HCEC 1CT (cell line): ENCODE measurements at regions not wholly inside any gene's neighbourhood (a gene's known extent, or its start where the extent isn't known, plus 50 kb on each side); places are given as distances from the start of the nearest gene placed in this dataset.
A peak's percentile ranks its signal among the peaks of the same experiment; 100 is the strongest.
"Not testable (repeated sequence)": the region's sequence is repeated elsewhere in the genome, so short reads cannot be mapped to it uniquely, and the experiment has no call there.

ENCODE experiments used
- DNase-seq: peaks from one replicate; pipeline ENCODE4 v3.0.0-alpha.2; 2017

DNA sequence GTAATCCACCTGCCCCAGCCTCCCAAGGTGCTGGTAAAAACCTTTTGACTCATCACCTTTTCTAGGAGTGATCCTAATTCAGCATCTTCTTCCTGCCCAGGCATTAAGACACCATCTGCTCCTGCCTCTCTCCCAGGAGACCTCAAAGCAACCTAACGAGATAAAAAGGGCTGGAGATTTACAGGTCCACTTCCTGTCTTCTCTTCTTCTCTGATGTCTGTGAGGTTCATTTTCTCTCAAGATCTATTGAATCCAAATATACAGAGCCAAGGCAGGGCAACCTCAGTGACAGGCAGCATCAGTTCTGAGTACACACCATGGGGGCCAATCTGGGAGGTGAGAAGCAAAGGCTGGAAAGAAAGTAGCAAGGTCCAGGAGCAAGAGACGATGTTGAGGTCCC is 219.4 kb downstream of the SETD4 start:
- DNase-seq = no peak

DNA sequence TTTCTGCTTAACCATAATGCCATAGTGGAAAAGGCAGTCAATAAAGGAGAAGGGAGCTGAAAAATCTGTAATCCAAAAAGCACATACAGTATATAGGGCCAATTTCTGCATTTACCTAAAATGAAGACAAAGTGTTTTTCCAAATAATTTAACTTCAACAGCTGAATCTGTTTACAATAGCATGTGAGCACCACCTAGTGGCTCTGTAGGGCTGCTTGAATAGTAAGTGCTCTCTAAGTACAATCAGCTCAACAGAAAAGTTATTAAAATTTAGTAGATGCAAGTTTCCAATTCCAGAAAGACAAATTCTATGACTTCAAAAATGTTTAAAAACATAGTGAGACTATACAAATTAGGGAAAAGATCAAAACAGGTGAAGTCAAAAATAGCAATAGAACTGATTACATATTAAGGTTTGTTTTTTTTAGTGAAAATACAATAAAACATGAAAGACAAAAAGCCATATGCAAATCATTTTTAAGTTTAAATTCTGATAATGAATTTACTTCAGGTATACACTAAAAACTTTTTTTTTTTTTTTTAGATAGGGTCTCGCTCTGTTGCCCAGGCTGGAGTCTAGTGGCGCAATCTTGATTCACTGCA is 220.0 kb downstream of the SETD4 start:
- peak; percentile 75 for DNase-seq

DNA sequence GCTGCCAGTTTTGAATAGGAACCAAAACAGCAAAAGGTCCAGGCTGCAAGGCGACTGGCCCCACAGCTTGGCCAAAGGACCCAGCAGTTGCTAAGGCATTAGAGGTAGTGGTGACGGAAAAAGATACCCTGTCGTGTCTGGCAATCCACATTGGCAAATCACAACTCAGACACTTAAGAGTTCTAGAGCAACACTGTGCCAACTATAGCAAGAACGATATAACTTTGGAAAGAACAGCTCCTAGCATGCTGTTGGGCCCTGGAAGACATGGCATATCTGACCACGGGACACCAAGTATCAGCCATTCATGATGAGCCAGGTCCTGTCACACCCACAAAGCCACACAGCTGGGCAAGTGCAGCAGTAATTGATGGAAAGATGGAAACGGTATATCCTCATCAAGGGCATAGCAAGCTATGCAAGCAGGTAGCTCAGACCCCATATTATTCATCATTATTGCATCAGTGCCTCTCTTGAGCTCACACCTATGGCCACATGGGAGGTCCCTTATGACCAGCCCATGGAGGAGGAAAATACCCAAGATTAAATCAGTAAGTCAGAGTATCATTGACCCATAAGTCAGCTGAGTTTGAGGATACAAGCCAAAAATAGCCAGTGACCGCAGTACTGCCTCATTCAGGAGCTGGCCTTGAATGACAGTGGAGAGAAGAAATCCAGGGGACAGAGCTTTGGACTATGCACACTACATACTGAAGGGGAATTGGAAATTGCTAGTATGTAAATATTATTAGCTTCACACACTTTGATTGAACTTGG is 221.2 kb downstream of the SETD4 start:
- DNase-seq = no peak

DNA sequence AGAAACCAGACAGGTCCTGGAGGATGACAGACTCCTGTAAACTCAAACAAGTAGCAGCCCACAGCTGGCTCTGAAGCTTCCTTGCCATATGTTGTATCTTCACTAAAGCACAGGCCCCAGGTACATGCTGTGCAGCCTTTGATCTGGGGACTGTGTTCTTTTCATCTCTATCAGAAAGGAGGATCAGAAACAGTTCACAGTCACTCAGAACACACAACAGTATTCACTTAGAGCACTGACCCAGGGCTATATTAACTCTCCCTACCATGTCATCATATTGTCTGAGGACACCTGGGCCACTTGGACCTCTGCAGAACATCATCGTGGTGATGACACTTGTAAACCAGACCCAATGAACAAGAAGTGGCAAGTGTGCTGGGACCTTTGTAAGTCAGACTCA is 222.0 kb downstream of the SETD4 start:
- DNase-seq = no peak

DNA sequence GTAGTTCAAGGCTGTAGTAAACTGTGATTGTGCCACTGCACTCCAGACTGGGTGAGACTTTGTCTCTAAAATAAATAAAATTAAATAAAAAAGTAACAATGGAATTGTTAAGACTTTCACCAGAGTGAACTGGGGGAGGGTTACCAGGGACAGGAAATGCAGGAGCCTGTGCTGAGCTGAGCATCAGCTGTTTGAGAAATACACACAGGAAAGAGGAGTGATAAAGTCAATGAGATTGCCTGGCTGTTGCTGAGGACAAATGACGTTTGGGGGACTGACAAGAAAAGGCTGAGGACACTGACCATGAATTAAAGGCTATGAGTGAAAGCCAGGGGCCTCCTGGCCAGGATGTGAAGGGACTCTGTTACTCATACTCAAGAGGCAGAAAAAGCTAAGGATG is 226.3 kb downstream of the SETD4 start:
- no peak for DNase-seq

DNA sequence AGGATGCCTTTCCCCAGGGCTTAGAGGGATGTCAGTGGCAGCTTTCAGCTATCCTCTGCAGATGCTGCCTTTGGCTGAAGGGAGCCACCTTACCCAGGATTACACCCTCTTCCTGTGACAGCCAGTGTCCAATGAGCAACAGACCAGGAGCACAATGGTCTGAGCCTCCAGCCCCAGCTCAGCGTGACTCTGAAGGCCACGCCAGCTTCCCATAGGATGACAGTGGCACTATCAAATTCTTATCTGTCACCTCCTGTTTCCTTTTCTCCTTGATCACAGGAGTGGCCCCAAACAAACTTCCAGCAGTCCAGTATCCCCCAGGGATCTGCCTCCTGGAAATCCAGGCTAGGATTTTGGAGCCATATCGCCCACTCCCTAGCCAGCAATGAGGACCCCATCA is 226.9 kb downstream of the SETD4 start:
- DNase-seq = no peak

DNA sequence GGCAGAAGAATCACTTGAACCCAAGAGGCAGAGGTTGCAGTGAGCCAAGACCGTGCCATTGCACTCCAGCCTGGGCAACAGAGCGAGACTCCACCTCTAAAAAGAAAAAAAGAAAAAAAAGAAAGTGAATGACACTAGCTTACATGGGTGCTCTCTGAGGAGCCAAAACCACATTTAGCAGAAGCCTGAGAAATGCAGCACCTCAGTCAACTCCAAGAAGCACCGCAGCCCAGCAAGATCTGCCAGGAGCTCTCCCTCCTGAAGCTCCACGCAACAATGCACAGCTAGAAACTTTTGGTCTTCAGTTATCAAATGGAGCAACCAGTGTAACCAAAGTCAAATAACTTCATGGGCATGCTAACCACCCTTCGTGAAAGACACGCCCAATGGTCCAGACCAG is 229.1 kb downstream of the SETD4 start:
- no peak for DNase-seq

DNA sequence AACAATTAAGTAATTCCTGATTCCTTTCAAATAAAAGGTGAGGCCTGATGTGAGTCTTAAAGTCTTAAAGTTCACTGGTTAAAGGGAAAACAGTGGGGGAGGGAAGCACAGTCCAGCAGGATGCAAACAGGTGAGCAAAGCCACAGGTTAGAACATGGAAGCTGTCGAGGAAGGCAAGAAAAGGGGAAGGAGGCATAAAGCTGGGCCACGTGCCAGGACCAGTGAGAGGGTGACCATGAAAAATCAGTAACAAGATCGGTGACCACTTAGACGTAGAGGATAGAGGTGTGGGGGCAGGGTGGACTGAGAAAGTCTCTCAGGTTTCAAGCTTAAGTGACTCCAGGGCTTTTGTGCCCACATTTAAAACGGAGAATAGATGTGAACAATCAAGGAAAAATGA is 231.3 kb downstream of the SETD4 start:
- DNase-seq = no peak

DNA sequence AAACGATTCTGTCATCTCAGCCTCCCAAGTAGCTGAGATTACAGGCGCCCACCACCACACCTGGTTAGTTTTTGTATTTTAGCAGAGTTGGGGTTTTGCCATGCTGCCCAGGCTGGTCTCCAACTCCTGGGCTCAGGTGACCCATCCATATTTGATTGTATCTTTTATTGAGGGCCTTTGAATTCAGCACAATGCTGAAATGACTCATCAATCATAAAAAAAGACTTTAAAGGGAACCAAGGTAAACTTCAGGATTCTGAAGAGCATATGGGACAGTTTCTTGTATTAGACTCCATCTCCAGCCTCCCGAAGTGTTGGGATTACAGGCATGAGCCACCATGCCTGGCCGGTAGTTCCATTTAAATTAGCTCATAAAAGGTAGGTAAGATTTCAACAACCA is 232.2 kb downstream of the SETD4 start:
- DNase-seq = no peak

DNA sequence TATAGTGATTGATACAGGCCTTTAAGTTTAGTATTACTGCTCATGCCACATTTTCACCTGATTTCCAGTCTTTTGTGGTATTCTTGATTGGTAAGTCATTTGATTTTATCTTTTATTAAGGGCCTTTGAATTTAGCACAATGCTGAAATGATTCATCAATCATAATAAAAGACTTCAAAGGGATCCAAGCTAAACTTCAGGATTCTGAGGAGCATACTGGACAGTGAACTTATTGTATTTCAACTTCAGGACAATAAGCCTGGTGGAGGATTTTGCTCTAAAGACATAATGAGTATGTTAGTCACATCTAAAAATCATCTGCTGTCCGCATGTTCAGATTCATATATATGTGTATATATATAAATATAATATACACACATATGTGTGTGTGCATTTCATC is 233.3 kb downstream of the SETD4 start:
- DNase-seq = no peak

DNA sequence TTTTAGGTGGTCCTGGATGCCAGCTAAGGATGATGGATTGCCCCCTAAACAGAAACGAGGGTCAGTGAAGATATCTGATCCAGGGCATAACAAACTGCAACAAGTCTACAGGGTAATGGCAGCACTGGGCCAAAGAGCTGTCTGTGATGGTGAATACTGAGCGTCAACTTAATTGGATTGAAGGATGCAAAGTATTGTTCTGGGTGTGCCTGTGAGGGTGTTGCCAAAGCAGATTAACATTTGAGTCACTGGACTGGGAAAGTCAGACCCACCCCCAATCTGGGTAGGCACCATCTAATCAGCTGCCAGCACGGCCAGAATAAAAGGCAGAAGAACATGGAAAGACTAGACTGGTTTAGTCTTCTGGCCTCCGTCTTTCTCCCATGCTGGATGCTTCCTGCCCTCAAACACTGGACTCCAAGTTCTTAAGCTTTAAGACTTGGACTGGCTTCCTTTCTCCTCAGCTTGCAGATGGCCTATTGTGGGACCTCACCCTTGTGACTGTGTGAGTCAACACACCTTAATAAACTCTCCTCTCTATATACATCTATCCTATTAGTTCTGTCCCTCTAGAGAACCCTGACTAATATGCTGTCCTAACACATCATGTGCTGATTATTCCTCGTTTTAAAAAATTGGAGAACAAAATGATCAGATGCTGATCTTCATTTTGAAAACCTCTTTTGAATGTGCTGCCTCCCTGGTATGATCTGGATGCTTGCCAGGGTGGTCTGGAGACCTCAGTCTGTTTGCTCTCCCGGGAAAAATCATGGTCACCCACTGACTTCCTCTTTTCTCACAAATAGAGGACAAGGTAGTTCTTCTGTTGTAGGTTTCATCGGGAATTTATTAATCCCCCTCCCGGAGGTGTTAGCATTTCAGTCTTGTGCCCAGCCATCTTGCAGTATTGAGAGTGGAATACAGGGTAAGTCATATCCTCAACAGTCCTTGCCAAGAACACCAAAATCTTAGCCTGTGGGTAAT is 234.7 kb downstream of the SETD4 start:
- DNase-seq = peak; percentile 6

DNA sequence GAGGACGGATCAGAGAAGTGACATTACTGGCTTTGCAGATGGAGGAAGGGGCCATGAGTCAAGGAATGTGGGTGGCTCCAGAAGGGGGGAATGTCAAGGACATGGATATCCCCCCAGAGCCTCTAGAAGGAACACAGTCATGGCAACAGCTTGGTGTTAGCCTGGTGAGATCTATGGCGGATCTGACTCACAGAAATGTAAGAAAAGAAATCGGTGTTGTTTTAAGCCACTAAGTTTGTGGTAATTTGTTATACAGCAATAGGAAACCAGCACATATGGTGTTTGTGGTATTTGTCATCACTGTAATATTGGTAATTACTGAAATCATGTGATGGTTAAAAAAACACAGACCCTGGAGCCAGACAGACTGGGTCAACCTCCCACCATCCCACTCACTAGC is 236.2 kb downstream of the SETD4 start:
- peak; percentile 9 for DNase-seq

DNA sequence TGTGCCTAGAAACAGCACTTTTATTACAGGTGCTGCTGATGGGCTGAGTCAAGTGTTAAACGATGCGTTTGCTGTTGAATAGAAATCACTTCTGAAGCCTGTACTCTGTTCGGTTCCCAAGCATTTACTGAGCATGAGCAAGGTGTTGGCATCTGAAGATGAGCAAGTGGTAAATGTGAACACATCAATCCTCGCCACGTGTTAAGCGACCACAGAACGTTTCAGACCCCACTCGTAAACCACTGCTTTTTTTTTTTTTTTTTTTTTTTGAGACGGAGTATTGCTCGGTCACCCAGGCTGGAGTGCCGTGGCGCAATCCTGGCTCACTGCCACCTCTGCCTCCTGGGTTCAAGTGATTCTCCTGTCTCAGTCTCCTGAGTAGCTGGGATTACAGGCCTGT is 241.2 kb downstream of the SETD4 start:
- DNase-seq = no peak

DNA sequence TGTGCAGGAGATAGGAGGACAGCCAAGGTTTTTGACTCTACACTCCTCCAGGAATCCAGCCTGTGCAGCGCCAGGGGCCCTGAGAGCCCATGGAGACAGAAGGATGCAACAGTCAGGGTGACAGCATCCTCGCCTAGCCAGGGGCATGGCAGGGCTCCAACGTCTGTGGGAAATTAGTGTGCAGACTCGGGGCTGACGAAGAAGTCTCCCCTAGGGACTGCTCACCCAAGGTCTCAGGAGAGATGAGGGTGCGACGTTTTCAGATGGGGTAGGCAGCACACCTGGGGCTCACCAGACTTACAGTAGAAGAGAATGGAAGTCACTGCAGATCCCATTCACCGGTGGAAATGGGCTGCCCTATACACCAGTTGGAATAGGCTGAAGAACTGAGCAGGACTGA is 241.7 kb downstream of the SETD4 start:
- DNase-seq = no peak

DNA sequence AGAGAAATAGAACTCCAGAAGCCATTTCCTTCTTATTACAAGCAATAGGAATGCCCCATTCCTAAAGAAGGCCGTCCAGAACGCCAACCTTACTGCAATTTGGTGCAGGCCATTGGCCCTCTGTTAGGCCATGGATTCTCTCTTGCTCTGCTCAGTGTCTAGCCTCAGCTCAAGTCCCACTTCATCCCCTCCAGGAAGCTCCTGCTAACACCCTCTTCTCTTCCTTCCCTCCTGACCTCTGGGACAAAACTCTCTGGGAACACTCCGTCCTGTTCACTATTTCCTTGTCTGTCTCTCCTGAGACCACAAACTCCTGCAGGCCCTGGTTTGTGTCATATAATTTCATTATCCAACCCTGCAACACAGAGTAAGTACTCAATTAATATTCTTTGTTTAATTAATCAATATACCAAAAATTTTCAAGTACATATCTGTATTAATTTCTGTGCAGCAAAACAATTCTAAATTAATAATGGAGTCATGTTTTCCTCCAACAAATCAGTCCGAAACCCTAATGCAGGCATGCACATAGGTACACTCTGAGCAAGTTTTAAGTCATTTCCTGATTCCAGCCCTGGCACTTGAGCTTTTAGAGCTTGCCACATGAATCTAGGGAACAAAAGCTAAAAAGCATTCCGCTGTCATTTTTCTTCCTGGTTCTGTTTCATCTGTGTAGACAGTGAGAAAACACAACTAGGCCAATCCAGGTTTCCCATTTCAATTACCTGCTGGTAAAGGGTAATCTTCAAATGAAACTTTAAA is 245.3 kb downstream of the SETD4 start:
- no peak for DNase-seq

DNA sequence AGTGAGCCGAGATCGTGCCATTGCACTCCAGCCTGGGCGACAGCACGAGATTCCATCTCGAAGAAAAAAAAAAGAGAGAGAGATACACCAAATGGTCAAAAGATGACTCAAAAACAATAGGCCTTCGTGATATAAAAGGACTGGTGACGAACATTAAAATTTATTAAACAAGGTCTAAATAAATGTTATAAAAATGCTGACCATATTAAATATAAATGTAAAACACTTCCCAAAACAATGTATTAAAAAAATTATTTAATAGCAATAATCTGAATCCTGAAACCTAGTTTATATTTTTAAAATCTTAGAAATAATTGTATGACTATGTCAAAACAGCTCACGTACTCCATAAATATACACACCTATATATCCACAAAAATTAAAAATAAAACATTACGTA is 247.6 kb downstream of the SETD4 start:
- no peak for DNase-seq

DNA sequence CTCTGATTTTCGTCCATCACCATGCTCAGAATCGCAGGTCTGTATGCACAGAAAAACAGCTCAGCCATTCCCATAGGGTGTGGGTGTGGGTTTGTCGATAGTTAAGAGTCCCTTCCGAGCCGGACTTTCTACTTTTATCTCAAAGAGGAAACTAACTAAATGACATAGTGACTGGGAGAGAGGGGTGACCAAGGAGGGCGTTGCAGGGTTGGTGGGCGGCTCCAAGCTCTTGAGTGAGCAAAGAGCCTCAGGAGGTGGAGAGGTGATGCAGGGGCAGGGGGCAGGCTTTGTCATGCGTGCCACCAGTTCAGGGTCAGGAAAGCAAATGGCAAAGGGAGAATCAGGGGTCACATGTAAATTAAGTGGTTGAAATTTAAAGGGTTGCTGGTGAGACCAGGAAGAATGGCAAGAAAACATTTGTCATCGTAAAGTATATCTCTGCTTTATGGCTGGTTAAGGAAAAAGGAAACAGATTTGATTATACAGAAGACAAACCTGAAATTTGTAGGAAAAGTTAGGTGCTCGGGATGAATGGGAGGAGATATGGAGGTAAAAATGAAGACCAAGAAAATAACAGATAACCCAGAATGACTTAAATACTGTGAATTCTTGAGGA is 249.0 kb downstream of the SETD4 start:
- no peak for DNase-seq

DNA sequence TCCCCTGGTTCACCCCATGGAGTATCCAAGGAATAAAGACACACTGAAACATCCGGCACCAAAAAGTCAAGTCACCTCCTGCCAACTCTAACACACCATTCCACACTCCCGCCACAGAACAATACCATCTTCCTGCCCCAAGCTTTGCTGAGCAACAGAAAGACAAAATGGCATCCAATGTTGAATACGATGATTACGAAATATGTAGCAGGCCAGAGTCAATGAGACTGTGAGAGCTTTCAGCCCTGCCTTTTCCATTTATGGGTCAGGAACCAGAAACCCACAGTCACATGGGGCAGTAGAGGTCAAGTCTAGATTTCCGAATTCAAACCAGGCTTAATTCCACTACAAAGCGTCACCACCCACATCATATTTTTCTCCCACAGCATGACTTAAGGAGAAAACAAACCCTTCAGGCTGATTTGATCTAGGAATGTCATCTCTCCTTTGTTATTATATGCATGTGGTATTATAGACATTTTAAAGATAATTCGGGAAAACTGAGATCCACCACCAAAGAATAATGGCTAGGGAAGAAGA is 249.8 kb downstream of the SETD4 start:
- DNase-seq = no peak

DNA sequence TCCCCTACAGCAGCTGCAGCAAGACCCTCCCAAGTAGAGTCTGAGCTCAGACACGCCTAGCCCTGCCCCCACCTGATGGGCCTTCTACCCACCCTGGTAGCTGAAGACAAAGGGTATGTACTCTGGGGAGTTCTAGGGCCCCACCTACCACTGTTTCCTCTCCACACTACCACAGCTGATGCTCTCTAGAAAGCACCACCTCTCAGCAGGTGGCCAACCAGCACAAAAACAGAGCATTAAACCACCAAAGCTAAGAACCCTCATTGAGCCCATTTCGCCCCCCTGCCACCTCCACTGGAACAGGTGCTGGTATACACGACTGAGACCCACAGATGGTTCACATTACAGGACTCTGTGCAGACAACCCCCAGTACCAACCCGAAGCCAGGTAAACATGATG is 258.9 kb downstream of the SETD4 start:
- no peak for DNase-seq

DNA sequence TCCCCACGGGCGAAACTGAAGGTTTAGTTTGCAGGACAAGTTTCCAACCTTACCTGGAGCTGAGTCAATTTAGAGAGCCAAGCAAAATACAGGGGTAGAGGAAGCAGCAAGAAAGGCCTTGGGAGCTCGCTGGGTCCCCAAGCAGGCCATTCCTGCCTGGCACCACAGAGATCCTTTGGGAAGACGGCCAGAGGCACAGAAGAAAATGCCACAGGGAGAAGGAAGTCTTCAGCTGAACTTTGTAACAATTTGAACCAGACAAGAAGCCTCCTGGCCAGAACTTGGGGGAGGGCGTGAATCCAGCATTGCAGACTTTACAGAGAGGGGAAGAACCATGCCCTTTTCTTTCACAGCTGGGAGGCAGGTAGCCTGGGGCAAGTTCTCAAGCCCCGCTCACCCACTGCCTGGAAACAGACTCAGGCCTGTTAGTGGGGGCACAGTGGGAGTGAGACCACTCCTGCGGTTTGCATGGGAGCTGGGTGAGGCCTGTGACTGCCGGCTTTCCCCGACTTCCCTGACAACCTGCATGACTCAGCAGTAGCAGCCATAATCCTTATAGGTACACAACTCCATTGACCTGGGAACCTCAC is 259.4 kb downstream of the SETD4 start:
- DNase-seq = not testable (repeated sequence)

DNA sequence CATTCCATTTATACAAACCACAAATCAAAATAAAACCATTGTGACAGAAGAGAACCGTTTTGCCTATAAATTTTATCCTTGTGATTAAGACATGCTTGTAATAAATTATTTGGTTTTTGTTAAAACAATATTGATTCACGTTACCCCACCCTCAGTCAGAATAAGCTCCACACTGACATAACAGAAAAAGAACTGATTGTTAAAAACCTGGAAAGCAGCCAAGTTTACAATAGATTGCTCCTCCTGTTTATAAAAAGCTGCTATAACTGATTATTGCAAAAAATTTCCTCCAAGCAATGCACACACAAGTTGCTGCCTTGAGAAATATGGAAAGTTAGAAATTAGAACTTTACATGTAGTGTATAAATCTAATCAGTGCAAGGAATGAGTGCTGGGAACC is 263.5 kb downstream of the SETD4 start:
- no peak for DNase-seq

DNA sequence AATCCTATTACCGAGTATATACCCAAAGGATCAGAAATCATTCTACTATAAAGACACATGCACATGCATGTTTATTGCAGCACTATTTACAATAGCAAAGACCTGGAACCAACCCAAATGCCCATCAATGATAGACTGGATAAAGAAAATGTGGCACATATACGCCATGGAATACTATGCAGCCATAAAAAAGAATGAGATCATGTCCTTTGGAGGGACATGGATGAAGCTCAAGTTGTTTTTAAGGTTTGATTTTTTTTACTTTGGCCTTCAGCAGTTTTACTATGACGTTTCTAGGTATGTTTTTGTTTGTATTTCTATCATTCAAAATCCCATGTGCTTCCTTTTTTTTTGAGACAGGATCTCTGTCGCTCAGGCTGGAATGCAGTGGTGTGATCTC is 265.8 kb downstream of the SETD4 start:
- DNase-seq = not testable (repeated sequence)
